IMR-90 (cell line): ENCODE measurements at regions not wholly inside any gene's neighbourhood (a gene's known extent, or its start where the extent isn't known, plus 50 kb on each side); places are given as distances from the start of the nearest gene placed in this dataset.
A peak's percentile ranks its signal among the peaks of the same experiment; 100 is the strongest.

ENCODE experiments used
- ATAC-seq: fragments of 200-7000 bp; cut with Tn5 transposase; 2 replicates; pipeline ENCODE4 v1.9.1; 2020; ENCODE audit warnings: low read depth, mild to moderate bottlenecking, moderate library complexity
- BruUV-seq: library from RNA; stranded (reverse); fragments of 400-500 nt; replicated peaks from 2 replicates; lab custom pipeline; 2021; lab: Mats Ljungman, UMichigan
- CTCF ChIA-PET: fragments of 300-600 bp; formaldehyde crosslinking; extraction: SDS; loops from one replicate; lab custom pipeline; 2021; ENCODE audit warnings: antibody characterized with exemption; lab: Yijun Ruan, JAX
- POLR2A ChIA-PET: fragments of 300-600 bp; sonication (Branson Sonifier 250); formaldehyde crosslinking; loops from one replicate; lab custom pipeline; 2022; ENCODE audit warnings: antibody characterized with exemption; ENCODE audit not compliant: unreplicated experiment; lab: Charles Lee
- DNase-seq: peaks from one replicate; pipeline ENCODE4 v3.0.0; 2013
- H2AFZ ChIP-seq: replicated peaks from 2 replicates; pipeline ENCODE3; 2013; ENCODE audit warnings: low read length, mild to moderate bottlenecking; ENCODE audit not compliant: poor library complexity
- H2AK5ac ChIP-seq: 2 replicates; pipeline ENCODE4 v1.6.1; 2013; ENCODE audit warnings: low read depth, low read length, inconsistent platforms
- H2AK9ac ChIP-seq: replicated peaks from 2 replicates; pipeline ENCODE3; 2013; ENCODE audit warnings: mild to moderate bottlenecking, low read depth, low read length, moderate library complexity; ENCODE audit not compliant: poor library complexity
- H2BK120ac ChIP-seq: 2 replicates; pipeline ENCODE4 v1.6.1; 2013; ENCODE audit warnings: low read depth, low read length, inconsistent platforms
- H2BK15ac ChIP-seq: 3 replicates; pipeline ENCODE4 v1.6.1; 2013; ENCODE audit warnings: low read depth, low read length, inconsistent platforms
- H2BK20ac ChIP-seq: 2 replicates; pipeline ENCODE4 v1.6.1; 2013; ENCODE audit warnings: low read depth, mild to moderate bottlenecking, inconsistent platforms, low read length, moderate library complexity
- H2BK5ac ChIP-seq: 2 replicates; pipeline ENCODE4 v1.6.1; 2013; ENCODE audit warnings: mild to moderate bottlenecking, low read depth, low read length, inconsistent platforms; ENCODE audit not compliant: poor library complexity, severe bottlenecking
- H3K14ac ChIP-seq: replicated peaks from 2 replicates; pipeline ENCODE4 v1.6.1; 2013; ENCODE audit warnings: low read depth, low read length, inconsistent platforms
- H3K18ac ChIP-seq: 2 replicates; pipeline ENCODE4 v1.6.1; 2013; ENCODE audit warnings: low read depth, low read length, control low read depth
- H3K23ac ChIP-seq: 2 replicates; pipeline ENCODE4 v1.6.1; 2013; ENCODE audit warnings: low read depth, low read length, inconsistent platforms
- H3K27ac ChIP-seq: 2 replicates; pipeline ENCODE4 v1.5.1; 2013; ENCODE audit warnings: mild to moderate bottlenecking, control low read depth, low read length; ENCODE audit not compliant: insufficient read depth
- H3K27me3 ChIP-seq: 2 replicates; pipeline ENCODE4 v1.6.1; 2013; ENCODE audit warnings: low read length; ENCODE audit not compliant: control insufficient read depth, insufficient read depth
- H3K36me3 ChIP-seq: 2 replicates; pipeline ENCODE4 v1.6.1; 2013; ENCODE audit warnings: low read length, mixed read lengths; ENCODE audit not compliant: control insufficient read depth, insufficient read depth
- H3K4ac ChIP-seq: 2 replicates; pipeline ENCODE4 v1.6.1; 2013; ENCODE audit warnings: low read depth, low read length, inconsistent platforms
- H3K4me1 ChIP-seq: 2 replicates; pipeline ENCODE4 v1.6.1; 2013; ENCODE audit warnings: low read length, mixed read lengths; ENCODE audit not compliant: control insufficient read depth, insufficient read depth
- H3K4me2 ChIP-seq: 2 replicates; pipeline ENCODE4 v1.6.1; 2013; ENCODE audit warnings: low read depth, mild to moderate bottlenecking, control low read depth, low read length, moderate library complexity
- H3K4me3 ChIP-seq: 2 replicates; pipeline ENCODE4 v1.5.1; 2013; ENCODE audit warnings: low read depth, mild to moderate bottlenecking, control low read depth, low read length, moderate library complexity; ENCODE audit not compliant: insufficient read depth
- H3K56ac ChIP-seq: 2 replicates; pipeline ENCODE4 v1.6.1; 2013; ENCODE audit warnings: low read length, inconsistent platforms; ENCODE audit not compliant: insufficient read depth; ENCODE audit errors: extremely low read depth
- H3K79me1 ChIP-seq, 2 experiments: 2 replicates each; pipeline ENCODE4 v1.6.1; 2013; ENCODE audit warnings: low read length in 2 of 2, inconsistent platforms in 1 of 2, low read depth in 1 of 2
- H3K9ac ChIP-seq: 2 replicates; pipeline ENCODE4 v1.6.1; 2013; ENCODE audit warnings: low read depth, low read length, control low read depth
- H3K9me1 ChIP-seq: 2 replicates; pipeline ENCODE4 v1.6.1; 2013; ENCODE audit warnings: low read length, inconsistent platforms; ENCODE audit not compliant: insufficient read depth
- H3K9me3 ChIP-seq: 2 replicates; pipeline ENCODE4 v1.6.1; 2013; ENCODE audit warnings: low read length; ENCODE audit not compliant: control insufficient read depth, insufficient read depth
- H4K20me1 ChIP-seq: 2 replicates; pipeline ENCODE4 v1.6.1; 2013; ENCODE audit warnings: low read length, inconsistent platforms; ENCODE audit not compliant: insufficient read depth
- H4K5ac ChIP-seq: 2 replicates; pipeline ENCODE4 v1.6.1; 2013; ENCODE audit warnings: mild to moderate bottlenecking, low read depth, low read length, control low read depth
- H4K8ac ChIP-seq, 2 experiments: 2 replicates each; pipeline ENCODE4 v1.6.1; 2013; ENCODE audit warnings: low read depth in 2 of 2, low read length in 2 of 2, control low read depth in 1 of 2, inconsistent platforms in 1 of 2
- H4K91ac ChIP-seq: 2 replicates; pipeline ENCODE4 v1.6.1; 2013; ENCODE audit warnings: low read depth, low read length, inconsistent platforms; ENCODE audit not compliant: insufficient read depth
- CEBPB ChIP-seq: IDR thresholded peaks from 2 replicates; pipeline ENCODE4 v1.6.1; 2012; ENCODE audit warnings: low read depth, low read length, improper control_type of control experiment
- FOS ChIP-seq: fragments of 150-350 bp; IDR thresholded peaks from 2 replicates; pipeline ENCODE4 v1.6.1; 2016; ENCODE audit warnings: low read depth, low read length
- POLR2A ChIP-seq: IDR thresholded peaks from 2 replicates; pipeline ENCODE4 v1.6.1; 2012; ENCODE audit warnings: mild to moderate bottlenecking, low read depth, low read length
- RCOR1 ChIP-seq: IDR thresholded peaks from 2 replicates; pipeline ENCODE4 v1.6.1; 2012; ENCODE audit warnings: mild to moderate bottlenecking, low read length, improper control_type of control experiment; ENCODE audit not compliant: insufficient replicate concordance
- USF2 ChIP-seq: fragments of 150-350 bp; IDR thresholded peaks from 2 replicates; pipeline ENCODE4 v1.6.1; 2017; ENCODE audit warnings: mild to moderate bottlenecking, antibody characterized with exemption, low read length, low read depth
- WGBS, 2 experiments: methylation state at CpG; one replicate each; pipeline versions ENCODE4 v1.1.5 to v1.1.7; 2013; ENCODE audit warnings: missing lambda C conversion rate in 2 of 2; ENCODE audit not compliant: insufficient read length in 1 of 2; ENCODE audit errors: extremely low coverage in 2 of 2; 5-methylcytosine and 5-hydroxymethylcytosine counted together
- dilution Hi-C: fragments of 300-500 bp; cut with HindIII; formaldehyde crosslinking; loops from one replicate; pipeline ENCODE4 v1.14.3; 2018; ENCODE audit warnings: low sequenced_read_pairs; ENCODE audit not compliant: unreplicated experiment
- in situ Hi-C: fragments of 300-500 bp; cut with MboI; formaldehyde crosslinking; loops from 3 replicates; pipeline ENCODE4 v1.14.3; 2019; ENCODE audit warnings: low sequenced_read_pairs, inconsistent platforms, mixed read lengths
- intact Hi-C: fragments of 100-400 bp; cut with micrococcal nuclease; formaldehyde crosslinking; loops from 2 replicates; pipeline ENCODE4 v1.10.0; 2022

- Histone ChIP-seq H4K8ac (peak overlapping the region; percentile 56 to 99), H4K91ac (peak overlapping the region; percentile 98), H2AFZ (peak overlapping the region; percentile 83), H2BK120ac (peak overlapping the region; percentile 98), H3K36me3 (no peaks in the 10 kb centered on the region), H3K56ac (peak overlapping the region; percentile 67; the same call in 1 of the 2 replicates), H3K9ac (peak overlapping the region; percentile 53), H3K27ac (peak overlapping the region; percentile 97), H4K5ac (peak overlapping the region; percentile 99), H3K4ac (peak overlapping the region; percentile 99), H2BK5ac (peak overlapping the region; percentile 98), H2BK15ac (peak overlapping the region; percentile 83; the same call in 2 of the 3 replicates), H3K27me3 (no peaks in the 10 kb centered on the region), H2AK5ac (peak overlapping the region; percentile 99), H2AK9ac (peak overlapping the region; percentile 94), H3K79me1 (no peaks in the 10 kb centered on the region), H3K4me3 (no peak overlapping the region), H3K23ac (peak overlapping the region; percentile 95), H3K18ac (peak overlapping the region; percentile 100), H2BK20ac (peak overlapping the region; percentile 94), H3K4me1 (peaks cover 15% of the 10 kb centered on the region), H3K4me2 (peak overlapping the region; percentile 81), H3K14ac (peak overlapping the region; percentile 96), H3K9me1 (peaks cover 15% of the 10 kb centered on the region), H4K20me1 (peaks cover 16% of the 10 kb centered on the region), H3K9me3 (peaks cover 5% of the 10 kb centered on the region)
- dilution Hi-C loops (no loop called here), intact Hi-C loops (no loop called here), in situ Hi-C loops (loop anchor here (25.0 kb wide), 1 partner anchor 893 kb away; no protein-coding TSS in a partner anchor)
- WGBS, 2 experiments, result 100% methylated on average over 1 of the region's 5 CpGs; no CpG with 5 or more reads in 1 of the 2 experiments
- BruUV-seq, result no TSS peak
- DNase-seq (peak; percentile 81), ATAC-seq (peak; percentile 32)
- TF ChIP-seq USF2 (peak; percentile 74; the same call in 1 of the 2 replicates), FOS (peak; percentile 70; the same call in 1 of the 2 replicates), POLR2A (no peak), CEBPB (peak; percentile 79), RCOR1 (no peak)
- ChIA-PET CTCF (interaction anchor here (3.0 kb wide), 1 partner anchor 12 kb away, joined by 24 read pairs; no protein-coding TSS in a partner anchor), POLR2A (no interaction called here)
Observed at GRCh38 chr13:30143666-30144400, 163.5 kb downstream of the KATNAL1 start.
